ENCODE measurements at regions not wholly inside any gene's neighbourhood (a gene's known extent, or its start where the extent isn't known, plus 50 kb on each side); places are given as distances from the start of the nearest gene placed in this dataset.

DNA sequence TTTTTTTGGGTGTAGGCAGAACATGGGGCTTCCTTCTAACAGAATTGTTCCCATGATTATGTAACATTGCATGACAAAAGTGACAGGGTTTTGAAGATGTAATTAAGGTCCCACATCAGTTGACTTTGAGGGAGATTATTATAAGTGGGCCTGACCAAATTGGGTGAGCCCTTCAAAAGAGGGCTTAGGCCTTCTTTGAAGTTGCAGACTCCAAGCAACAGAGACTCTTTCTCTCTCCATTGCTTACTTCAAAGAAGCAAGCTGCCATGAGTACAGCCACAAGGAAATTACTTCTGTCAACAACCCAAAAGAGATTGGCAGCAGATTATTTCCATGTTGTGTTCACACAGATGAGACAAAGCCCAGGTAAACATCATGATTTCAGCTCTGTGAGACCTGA is 348.2 kb downstream of the PDCD6IP start (continued):
- TF ChIP-seq, protein P1, sequence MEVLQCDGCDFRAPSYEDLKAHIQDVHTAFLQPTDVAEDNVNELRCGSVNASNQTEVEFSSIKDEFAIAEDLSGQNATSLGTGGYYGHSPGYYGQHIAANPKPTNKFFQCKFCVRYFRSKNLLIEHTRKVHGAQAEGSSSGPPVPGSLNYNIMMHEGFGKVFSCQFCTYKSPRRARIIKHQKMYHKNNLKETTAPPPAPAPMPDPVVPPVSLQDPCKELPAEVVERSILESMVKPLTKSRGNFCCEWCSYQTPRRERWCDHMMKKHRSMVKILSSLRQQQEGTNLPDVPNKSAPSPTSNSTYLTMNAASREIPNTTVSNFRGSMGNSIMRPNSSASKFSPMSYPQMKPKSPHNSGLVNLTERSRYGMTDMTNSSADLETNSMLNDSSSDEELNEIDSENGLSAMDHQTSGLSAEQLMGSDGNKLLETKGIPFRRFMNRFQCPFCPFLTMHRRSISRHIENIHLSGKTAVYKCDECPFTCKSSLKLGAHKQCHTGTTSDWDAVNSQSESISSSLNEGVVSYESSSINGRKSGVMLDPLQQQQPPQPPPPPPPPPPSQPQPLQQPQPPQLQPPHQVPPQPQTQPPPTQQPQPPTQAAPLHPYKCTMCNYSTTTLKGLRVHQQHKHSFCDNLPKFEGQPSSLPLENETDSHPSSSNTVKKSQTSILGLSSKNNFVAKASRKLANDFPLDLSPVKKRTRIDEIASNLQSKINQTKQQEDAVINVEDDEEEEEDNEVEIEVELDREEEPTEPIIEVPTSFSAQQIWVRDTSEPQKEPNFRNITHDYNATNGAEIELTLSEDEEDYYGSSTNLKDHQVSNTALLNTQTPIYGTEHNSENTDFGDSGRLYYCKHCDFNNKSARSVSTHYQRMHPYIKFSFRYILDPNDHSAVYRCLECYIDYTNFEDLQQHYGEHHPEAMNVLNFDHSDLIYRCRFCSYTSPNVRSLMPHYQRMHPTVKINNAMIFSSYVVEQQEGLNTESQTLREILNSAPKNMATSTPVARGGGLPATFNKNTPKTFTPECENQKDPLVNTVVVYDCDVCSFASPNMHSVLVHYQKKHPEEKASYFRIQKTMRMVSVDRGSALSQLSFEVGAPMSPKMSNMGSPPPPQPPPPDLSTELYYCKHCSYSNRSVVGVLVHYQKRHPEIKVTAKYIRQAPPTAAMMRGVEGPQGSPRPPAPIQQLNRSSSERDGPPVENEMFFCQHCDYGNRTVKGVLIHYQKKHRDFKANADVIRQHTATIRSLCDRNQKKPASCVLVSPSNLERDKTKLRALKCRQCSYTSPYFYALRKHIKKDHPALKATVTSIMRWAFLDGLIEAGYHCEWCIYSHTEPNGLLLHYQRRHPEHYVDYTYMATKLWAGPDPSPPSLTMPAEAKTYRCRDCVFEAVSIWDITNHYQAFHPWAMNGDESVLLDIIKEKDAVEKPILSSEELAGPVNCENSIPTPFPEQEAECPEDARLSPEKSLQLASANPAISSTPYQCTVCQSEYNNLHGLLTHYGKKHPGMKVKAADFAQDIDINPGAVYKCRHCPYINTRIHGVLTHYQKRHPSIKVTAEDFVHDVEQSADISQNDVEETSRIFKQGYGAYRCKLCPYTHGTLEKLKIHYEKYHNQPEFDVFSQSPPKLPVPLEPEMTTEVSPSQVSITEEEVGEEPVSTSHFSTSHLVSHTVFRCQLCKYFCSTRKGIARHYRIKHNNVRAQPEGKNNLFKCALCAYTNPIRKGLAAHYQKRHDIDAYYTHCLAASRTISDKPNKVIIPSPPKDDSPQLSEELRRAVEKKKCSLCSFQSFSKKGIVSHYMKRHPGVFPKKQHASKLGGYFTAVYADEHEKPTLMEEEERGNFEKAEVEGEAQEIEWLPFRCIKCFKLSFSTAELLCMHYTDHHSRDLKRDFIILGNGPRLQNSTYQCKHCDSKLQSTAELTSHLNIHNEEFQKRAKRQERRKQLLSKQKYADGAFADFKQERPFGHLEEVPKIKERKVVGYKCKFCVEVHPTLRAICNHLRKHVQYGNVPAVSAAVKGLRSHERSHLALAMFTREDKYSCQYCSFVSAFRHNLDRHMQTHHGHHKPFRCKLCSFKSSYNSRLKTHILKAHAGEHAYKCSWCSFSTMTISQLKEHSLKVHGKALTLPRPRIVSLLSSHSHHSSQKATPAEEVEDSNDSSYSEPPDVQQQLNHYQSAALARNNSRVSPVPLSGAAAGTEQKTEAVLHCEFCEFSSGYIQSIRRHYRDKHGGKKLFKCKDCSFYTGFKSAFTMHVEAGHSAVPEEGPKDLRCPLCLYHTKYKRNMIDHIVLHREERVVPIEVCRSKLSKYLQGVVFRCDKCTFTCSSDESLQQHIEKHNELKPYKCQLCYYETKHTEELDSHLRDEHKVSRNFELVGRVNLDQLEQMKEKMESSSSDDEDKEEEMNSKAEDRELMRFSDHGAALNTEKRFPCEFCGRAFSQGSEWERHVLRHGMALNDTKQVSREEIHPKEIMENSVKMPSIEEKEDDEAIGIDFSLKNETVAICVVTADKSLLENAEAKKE (CRISPR knock-in tag; IDR thresholded peaks at IDR 0.05) = no peak
- TF ChIP-seq, protein P2, sequence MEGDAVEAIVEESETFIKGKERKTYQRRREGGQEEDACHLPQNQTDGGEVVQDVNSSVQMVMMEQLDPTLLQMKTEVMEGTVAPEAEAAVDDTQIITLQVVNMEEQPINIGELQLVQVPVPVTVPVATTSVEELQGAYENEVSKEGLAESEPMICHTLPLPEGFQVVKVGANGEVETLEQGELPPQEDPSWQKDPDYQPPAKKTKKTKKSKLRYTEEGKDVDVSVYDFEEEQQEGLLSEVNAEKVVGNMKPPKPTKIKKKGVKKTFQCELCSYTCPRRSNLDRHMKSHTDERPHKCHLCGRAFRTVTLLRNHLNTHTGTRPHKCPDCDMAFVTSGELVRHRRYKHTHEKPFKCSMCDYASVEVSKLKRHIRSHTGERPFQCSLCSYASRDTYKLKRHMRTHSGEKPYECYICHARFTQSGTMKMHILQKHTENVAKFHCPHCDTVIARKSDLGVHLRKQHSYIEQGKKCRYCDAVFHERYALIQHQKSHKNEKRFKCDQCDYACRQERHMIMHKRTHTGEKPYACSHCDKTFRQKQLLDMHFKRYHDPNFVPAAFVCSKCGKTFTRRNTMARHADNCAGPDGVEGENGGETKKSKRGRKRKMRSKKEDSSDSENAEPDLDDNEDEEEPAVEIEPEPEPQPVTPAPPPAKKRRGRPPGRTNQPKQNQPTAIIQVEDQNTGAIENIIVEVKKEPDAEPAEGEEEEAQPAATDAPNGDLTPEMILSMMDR (conservative IDR thresholded peaks at IDR 0.05; ENCODE audit: low read depth in 2 of 2) = no peak
- TF ChIP-seq, protein P3, sequence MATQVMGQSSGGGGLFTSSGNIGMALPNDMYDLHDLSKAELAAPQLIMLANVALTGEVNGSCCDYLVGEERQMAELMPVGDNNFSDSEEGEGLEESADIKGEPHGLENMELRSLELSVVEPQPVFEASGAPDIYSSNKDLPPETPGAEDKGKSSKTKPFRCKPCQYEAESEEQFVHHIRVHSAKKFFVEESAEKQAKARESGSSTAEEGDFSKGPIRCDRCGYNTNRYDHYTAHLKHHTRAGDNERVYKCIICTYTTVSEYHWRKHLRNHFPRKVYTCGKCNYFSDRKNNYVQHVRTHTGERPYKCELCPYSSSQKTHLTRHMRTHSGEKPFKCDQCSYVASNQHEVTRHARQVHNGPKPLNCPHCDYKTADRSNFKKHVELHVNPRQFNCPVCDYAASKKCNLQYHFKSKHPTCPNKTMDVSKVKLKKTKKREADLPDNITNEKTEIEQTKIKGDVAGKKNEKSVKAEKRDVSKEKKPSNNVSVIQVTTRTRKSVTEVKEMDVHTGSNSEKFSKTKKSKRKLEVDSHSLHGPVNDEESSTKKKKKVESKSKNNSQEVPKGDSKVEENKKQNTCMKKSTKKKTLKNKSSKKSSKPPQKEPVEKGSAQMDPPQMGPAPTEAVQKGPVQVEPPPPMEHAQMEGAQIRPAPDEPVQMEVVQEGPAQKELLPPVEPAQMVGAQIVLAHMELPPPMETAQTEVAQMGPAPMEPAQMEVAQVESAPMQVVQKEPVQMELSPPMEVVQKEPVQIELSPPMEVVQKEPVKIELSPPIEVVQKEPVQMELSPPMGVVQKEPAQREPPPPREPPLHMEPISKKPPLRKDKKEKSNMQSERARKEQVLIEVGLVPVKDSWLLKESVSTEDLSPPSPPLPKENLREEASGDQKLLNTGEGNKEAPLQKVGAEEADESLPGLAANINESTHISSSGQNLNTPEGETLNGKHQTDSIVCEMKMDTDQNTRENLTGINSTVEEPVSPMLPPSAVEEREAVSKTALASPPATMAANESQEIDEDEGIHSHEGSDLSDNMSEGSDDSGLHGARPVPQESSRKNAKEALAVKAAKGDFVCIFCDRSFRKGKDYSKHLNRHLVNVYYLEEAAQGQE (IDR thresholded peaks at IDR 0.05; ENCODE audit: unreplicated experiment) = no peak
- no peak for TF ChIP-seq EZH2phosphoT487 (IDR thresholded peaks at IDR 0.05; ENCODE audit: unreplicated experiment)

Data from GM23338 (cell line).